GM23338 (cell line): ENCODE measurements at regions not wholly inside any gene's neighbourhood (a gene's known extent, or its start where the extent isn't known, plus 50 kb on each side); places are given as distances from the start of the nearest gene placed in this dataset.

ENCODE experiments used
- ATAC-seq: fragments of 200-7000 bp; cut with Tn5 transposase; 3 replicates; pipeline ENCODE4 v1.9.1; 2020
- DNase-seq: peaks from one replicate; pipeline ENCODE4 v3.0.0-alpha.2; 2015; ENCODE audit warnings: low spot score
- H2AFZ ChIP-seq: fragments of 200-600 bp; sonication (generic); 2 replicates; pipeline ENCODE4 v1.8.0; 2016; ENCODE audit warnings: antibody characterized with exemption, mild to moderate bottlenecking, moderate library complexity
- H3F3A ChIP-seq: fragments of 200-600 bp; sonication (generic); replicated peaks from 2 replicates; pipeline ENCODE4 v1.8.0; 2017; ENCODE audit warnings: antibody characterized with exemption, mixed run types, low read depth
- H3K27ac ChIP-seq: fragments of 200-600 bp; sonication (generic); 2 replicates; pipeline ENCODE4 v1.6.1; 2016; ENCODE audit warnings: low read depth
- H3K27me3 ChIP-seq: fragments of 200-600 bp; sonication (generic); 2 replicates; pipeline ENCODE4 v1.8.0; 2016; ENCODE audit warnings: mild to moderate bottlenecking, mixed run types, moderate library complexity; ENCODE audit not compliant: insufficient read depth
- H3K36me3 ChIP-seq: fragments of 200-600 bp; sonication (generic); 2 replicates; pipeline ENCODE4 v1.8.0; 2016; ENCODE audit warnings: mild to moderate bottlenecking; ENCODE audit not compliant: insufficient read depth
- H3K4me1 ChIP-seq: fragments of 200-600 bp; sonication (generic); 2 replicates; pipeline ENCODE4 v1.8.0; 2016; ENCODE audit warnings: mild to moderate bottlenecking, moderate library complexity; ENCODE audit not compliant: insufficient read depth
- H3K4me2 ChIP-seq: fragments of 200-600 bp; sonication (generic); 2 replicates; pipeline ENCODE4 v1.7.1; 2017; ENCODE audit warnings: mixed run types
- H3K4me3 ChIP-seq: fragments of 200-600 bp; sonication (generic); 2 replicates; pipeline ENCODE4 v1.6.1; 2016; ENCODE audit warnings: mixed run types
- H3K79me2 ChIP-seq: fragments of 200-600 bp; sonication (generic); replicated peaks from 2 replicates; pipeline ENCODE4 v1.8.0; 2017; ENCODE audit warnings: mild to moderate bottlenecking; ENCODE audit not compliant: insufficient read depth
- H3K9me2 ChIP-seq: fragments of 200-600 bp; sonication (generic); 2 replicates; pipeline ENCODE4 v1.8.0; 2017; ENCODE audit not compliant: insufficient read depth
- H4K20me1 ChIP-seq: fragments of 200-600 bp; sonication (generic); replicated peaks from 2 replicates; pipeline ENCODE4 v1.8.0; 2017; ENCODE audit warnings: mild to moderate bottlenecking; ENCODE audit not compliant: insufficient read depth
- H3K27ac Mint-ChIP-seq: 2 replicates; pipeline ENCODE4 v1.8.0; 2020; ENCODE audit warnings: inconsistent platforms, mild to moderate bottlenecking, moderate library complexity, mixed read lengths
- H3K27me3 Mint-ChIP-seq: 3 replicates; pipeline ENCODE4 v1.8.0; 2022; ENCODE audit warnings: low read depth, mild to moderate bottlenecking, moderate library complexity, mixed read lengths, inconsistent platforms; ENCODE audit not compliant: insufficient read depth, poor library complexity
- H3K36me3 Mint-ChIP-seq: 3 replicates; pipeline ENCODE4 v1.8.0; 2021; ENCODE audit warnings: low read depth, mild to moderate bottlenecking, inconsistent platforms, moderate library complexity, mixed read lengths
- H3K4me1 Mint-ChIP-seq: 3 replicates; pipeline ENCODE4 v1.8.0; 2020; ENCODE audit warnings: mild to moderate bottlenecking, inconsistent platforms, mixed read lengths
- H3K4me3 Mint-ChIP-seq: 3 replicates; pipeline ENCODE4 v1.8.0; 2021; ENCODE audit warnings: moderate library complexity, mild to moderate bottlenecking, inconsistent platforms, mixed read lengths
- H3K9me3 Mint-ChIP-seq: 3 replicates; pipeline ENCODE4 v1.8.0; 2020; ENCODE audit warnings: moderate library complexity, mild to moderate bottlenecking, inconsistent platforms, mixed read lengths
- CREB1 ChIP-seq: fragments of 250-450 bp; sonication (Bioruptor Pico); IDR thresholded peaks from 2 replicates; pipeline ENCODE4 v1.5.0; 2020; ENCODE audit warnings: low read depth, mild to moderate bottlenecking, moderate library complexity
- EZH2 ChIP-seq: fragments of 200-600 bp; sonication (generic); IDR thresholded peaks from one replicate; pipeline ENCODE4 v1.8.0; 2017; ENCODE audit warnings: antibody characterized with exemption, mild to moderate bottlenecking, low read depth; ENCODE audit not compliant: unreplicated experiment
- EZH2phosphoT487 ChIP-seq: fragments of 200-600 bp; sonication (generic); IDR thresholded peaks from one replicate; pipeline ENCODE4 v1.8.1; 2018; ENCODE audit warnings: antibody characterized with exemption; ENCODE audit not compliant: unreplicated experiment
- NANOG ChIP-seq: IDR thresholded peaks from 2 replicates; pipeline ENCODE4 v1.6.1; 2016; ENCODE audit warnings: antibody characterized with exemption, borderline replicate concordance
- POLR2AphosphoS5 ChIP-seq: IDR thresholded peaks from 2 replicates; pipeline ENCODE4 v1.6.1; 2016; ENCODE audit warnings: antibody characterized with exemption, low read depth
- STAT1 ChIP-seq: IDR thresholded peaks from one replicate; pipeline ENCODE4 v1.6.1; 2016; ENCODE audit warnings: antibody characterized with exemption; ENCODE audit not compliant: unreplicated experiment
- ZNF114 ChIP-seq: fragments of 250-450 bp; sonication (Bioruptor Pico); IDR thresholded peaks from 2 replicates; pipeline ENCODE4 v1.5.0; 2020; ENCODE audit warnings: mild to moderate bottlenecking, moderate library complexity
- ZNF331 ChIP-seq: fragments of 250-450 bp; sonication (Bioruptor Pico); IDR thresholded peaks from 2 replicates; pipeline ENCODE4 v1.5.0; 2020; ENCODE audit warnings: low read depth, mild to moderate bottlenecking, moderate library complexity
- TF ChIP-seq, protein P1 (sequence below): fragments of 250-450 bp; sonication (Bioruptor Pico); IDR thresholded peaks from 2 replicates; pipeline ENCODE4 v1.5.0; 2020; ENCODE audit warnings: mild to moderate bottlenecking, moderate library complexity
- TF ChIP-seq, protein P2 (sequence below): IDR thresholded peaks from 2 replicates; pipeline ENCODE4 v1.6.1; 2016; ENCODE audit warnings: antibody characterized with exemption
- TF ChIP-seq, protein P3 (sequence below): IDR thresholded peaks from one replicate; pipeline ENCODE4 v1.6.1; 2018; ENCODE audit warnings: antibody characterized with exemption; ENCODE audit not compliant: unreplicated experiment

GRCh38 chr12:42935090-42935489, 345.5 kb upstream of the PRICKLE1 start (continued):
- TF ChIP-seq, protein P1, sequence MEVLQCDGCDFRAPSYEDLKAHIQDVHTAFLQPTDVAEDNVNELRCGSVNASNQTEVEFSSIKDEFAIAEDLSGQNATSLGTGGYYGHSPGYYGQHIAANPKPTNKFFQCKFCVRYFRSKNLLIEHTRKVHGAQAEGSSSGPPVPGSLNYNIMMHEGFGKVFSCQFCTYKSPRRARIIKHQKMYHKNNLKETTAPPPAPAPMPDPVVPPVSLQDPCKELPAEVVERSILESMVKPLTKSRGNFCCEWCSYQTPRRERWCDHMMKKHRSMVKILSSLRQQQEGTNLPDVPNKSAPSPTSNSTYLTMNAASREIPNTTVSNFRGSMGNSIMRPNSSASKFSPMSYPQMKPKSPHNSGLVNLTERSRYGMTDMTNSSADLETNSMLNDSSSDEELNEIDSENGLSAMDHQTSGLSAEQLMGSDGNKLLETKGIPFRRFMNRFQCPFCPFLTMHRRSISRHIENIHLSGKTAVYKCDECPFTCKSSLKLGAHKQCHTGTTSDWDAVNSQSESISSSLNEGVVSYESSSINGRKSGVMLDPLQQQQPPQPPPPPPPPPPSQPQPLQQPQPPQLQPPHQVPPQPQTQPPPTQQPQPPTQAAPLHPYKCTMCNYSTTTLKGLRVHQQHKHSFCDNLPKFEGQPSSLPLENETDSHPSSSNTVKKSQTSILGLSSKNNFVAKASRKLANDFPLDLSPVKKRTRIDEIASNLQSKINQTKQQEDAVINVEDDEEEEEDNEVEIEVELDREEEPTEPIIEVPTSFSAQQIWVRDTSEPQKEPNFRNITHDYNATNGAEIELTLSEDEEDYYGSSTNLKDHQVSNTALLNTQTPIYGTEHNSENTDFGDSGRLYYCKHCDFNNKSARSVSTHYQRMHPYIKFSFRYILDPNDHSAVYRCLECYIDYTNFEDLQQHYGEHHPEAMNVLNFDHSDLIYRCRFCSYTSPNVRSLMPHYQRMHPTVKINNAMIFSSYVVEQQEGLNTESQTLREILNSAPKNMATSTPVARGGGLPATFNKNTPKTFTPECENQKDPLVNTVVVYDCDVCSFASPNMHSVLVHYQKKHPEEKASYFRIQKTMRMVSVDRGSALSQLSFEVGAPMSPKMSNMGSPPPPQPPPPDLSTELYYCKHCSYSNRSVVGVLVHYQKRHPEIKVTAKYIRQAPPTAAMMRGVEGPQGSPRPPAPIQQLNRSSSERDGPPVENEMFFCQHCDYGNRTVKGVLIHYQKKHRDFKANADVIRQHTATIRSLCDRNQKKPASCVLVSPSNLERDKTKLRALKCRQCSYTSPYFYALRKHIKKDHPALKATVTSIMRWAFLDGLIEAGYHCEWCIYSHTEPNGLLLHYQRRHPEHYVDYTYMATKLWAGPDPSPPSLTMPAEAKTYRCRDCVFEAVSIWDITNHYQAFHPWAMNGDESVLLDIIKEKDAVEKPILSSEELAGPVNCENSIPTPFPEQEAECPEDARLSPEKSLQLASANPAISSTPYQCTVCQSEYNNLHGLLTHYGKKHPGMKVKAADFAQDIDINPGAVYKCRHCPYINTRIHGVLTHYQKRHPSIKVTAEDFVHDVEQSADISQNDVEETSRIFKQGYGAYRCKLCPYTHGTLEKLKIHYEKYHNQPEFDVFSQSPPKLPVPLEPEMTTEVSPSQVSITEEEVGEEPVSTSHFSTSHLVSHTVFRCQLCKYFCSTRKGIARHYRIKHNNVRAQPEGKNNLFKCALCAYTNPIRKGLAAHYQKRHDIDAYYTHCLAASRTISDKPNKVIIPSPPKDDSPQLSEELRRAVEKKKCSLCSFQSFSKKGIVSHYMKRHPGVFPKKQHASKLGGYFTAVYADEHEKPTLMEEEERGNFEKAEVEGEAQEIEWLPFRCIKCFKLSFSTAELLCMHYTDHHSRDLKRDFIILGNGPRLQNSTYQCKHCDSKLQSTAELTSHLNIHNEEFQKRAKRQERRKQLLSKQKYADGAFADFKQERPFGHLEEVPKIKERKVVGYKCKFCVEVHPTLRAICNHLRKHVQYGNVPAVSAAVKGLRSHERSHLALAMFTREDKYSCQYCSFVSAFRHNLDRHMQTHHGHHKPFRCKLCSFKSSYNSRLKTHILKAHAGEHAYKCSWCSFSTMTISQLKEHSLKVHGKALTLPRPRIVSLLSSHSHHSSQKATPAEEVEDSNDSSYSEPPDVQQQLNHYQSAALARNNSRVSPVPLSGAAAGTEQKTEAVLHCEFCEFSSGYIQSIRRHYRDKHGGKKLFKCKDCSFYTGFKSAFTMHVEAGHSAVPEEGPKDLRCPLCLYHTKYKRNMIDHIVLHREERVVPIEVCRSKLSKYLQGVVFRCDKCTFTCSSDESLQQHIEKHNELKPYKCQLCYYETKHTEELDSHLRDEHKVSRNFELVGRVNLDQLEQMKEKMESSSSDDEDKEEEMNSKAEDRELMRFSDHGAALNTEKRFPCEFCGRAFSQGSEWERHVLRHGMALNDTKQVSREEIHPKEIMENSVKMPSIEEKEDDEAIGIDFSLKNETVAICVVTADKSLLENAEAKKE (CRISPR knock-in tag) = no peak
- TF ChIP-seq, protein P2, sequence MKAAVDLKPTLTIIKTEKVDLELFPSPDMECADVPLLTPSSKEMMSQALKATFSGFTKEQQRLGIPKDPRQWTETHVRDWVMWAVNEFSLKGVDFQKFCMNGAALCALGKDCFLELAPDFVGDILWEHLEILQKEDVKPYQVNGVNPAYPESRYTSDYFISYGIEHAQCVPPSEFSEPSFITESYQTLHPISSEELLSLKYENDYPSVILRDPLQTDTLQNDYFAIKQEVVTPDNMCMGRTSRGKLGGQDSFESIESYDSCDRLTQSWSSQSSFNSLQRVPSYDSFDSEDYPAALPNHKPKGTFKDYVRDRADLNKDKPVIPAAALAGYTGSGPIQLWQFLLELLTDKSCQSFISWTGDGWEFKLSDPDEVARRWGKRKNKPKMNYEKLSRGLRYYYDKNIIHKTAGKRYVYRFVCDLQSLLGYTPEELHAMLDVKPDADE = no peak
- no peak for TF ChIP-seq ZNF114 (CRISPR knock-in tag)
- no peak for TF ChIP-seq NANOG

DNA sequence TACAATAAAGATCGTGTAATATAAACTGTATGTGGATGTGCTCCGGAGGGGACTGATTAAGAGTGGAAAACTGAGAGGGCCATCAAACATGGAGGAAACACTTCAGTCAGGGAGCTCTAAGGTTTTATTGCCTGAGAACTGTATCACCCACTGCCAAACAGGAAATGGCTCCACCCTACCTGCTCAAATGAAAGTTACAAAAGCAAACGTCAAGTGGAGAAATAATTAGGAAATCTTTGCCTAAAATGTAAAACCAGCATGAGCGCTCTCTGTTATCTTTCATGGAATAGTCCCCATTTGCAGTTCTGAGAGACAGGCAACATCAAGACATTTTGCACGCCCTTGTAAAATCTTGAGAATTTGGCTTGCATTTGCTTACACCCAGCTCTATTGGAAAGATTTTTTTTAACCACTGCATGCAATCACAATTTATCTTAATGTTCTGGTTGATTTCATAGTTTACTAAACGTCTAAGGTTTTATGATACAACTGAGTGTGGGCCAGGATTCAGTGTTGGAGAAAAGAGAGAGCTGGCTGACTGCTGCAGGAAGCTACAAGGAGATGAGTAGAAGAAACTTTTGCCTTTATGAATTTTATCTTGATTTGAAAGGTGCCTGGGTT, 344.0 kb upstream of the PRICKLE1 start:
- H3K4me1 Mint-ChIP-seq = peaks cover 12% of the 10 kb centered on the region; the same call in 2 of the 3 replicates
- no peak overlapping the region for H3K4me3 Mint-ChIP-seq
- peak overlapping the region; percentile 93 for H2AFZ ChIP-seq
- no peak overlapping the region; the same call in 1 of the 2 replicates for H3K4me2 ChIP-seq
- no peak overlapping the region for H3K27ac Mint-ChIP-seq
- no peak for ATAC-seq
- H3K4me1 ChIP-seq = no peaks in the 10 kb centered on the region; the same call in 1 of the 2 replicates
- no peaks in the 10 kb centered on the region for H3K36me3 ChIP-seq
- H3K27me3 ChIP-seq = no peaks in the 10 kb centered on the region
- H3K27me3 Mint-ChIP-seq = no peaks in the 10 kb centered on the region
- no peaks in the 10 kb centered on the region for H4K20me1 ChIP-seq
- H3K4me3 ChIP-seq = no peak overlapping the region
- H3K9me3 Mint-ChIP-seq = no peaks in the 10 kb centered on the region; the same call in 2 of the 3 replicates
- H3K79me2 ChIP-seq = no peaks in the 10 kb centered on the region
- H3K27ac ChIP-seq = no peak overlapping the region
- no peaks in the 10 kb centered on the region for H3F3A ChIP-seq
- H3K9me2 ChIP-seq = 0 out of 2 replicates have a peak, but pooled peaks cover 4% of the 10 kb centered on the region
- DNase-seq = no peak
- H3K36me3 Mint-ChIP-seq = no peaks in the 10 kb centered on the region
- no peak for TF ChIP-seq STAT1
- no peak for TF ChIP-seq NANOG
- no peak for TF ChIP-seq EZH2phosphoT487
- no peak for TF ChIP-seq EZH2
- no peak for TF ChIP-seq ZNF114 (CRISPR knock-in tag)
- TF ChIP-seq CREB1 (CRISPR knock-in tag) = no peak
- TF ChIP-seq POLR2AphosphoS5 = no peak
- TF ChIP-seq, protein P2 = no peak
- TF ChIP-seq ZNF331 (CRISPR knock-in tag) = no peak
- TF ChIP-seq, protein P3, sequence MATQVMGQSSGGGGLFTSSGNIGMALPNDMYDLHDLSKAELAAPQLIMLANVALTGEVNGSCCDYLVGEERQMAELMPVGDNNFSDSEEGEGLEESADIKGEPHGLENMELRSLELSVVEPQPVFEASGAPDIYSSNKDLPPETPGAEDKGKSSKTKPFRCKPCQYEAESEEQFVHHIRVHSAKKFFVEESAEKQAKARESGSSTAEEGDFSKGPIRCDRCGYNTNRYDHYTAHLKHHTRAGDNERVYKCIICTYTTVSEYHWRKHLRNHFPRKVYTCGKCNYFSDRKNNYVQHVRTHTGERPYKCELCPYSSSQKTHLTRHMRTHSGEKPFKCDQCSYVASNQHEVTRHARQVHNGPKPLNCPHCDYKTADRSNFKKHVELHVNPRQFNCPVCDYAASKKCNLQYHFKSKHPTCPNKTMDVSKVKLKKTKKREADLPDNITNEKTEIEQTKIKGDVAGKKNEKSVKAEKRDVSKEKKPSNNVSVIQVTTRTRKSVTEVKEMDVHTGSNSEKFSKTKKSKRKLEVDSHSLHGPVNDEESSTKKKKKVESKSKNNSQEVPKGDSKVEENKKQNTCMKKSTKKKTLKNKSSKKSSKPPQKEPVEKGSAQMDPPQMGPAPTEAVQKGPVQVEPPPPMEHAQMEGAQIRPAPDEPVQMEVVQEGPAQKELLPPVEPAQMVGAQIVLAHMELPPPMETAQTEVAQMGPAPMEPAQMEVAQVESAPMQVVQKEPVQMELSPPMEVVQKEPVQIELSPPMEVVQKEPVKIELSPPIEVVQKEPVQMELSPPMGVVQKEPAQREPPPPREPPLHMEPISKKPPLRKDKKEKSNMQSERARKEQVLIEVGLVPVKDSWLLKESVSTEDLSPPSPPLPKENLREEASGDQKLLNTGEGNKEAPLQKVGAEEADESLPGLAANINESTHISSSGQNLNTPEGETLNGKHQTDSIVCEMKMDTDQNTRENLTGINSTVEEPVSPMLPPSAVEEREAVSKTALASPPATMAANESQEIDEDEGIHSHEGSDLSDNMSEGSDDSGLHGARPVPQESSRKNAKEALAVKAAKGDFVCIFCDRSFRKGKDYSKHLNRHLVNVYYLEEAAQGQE = no peak
